Large intestine (tissue), 3 donors: ENCODE measurements at regions not wholly inside any gene's neighbourhood (a gene's known extent, or its start where the extent isn't known, plus 50 kb on each side); places are given as distances from the start of the nearest gene placed in this dataset.
"Not testable (repeated sequence)": the region's sequence is repeated elsewhere in the genome, so short reads cannot be mapped to it uniquely, and the experiment has no call there.

Experiments
- DNase-seq, 2 donors: peaks; one replicate each; pipeline versions ENCODE4 v3.0.0 to v3.0.0-alpha.2; 2013
- H3K27ac ChIP-seq: one replicate; pipeline ENCODE4 v1.5.1; 2013; ENCODE audit warnings: low read length
- H3K27me3 ChIP-seq: 2 replicates; pipeline ENCODE4 v1.6.1; 2013; ENCODE audit warnings: low read length; ENCODE audit not compliant: control insufficient read depth, insufficient read depth
- H3K36me3 ChIP-seq: 2 replicates; pipeline ENCODE4 v1.6.1; 2013; ENCODE audit warnings: low read length; ENCODE audit not compliant: control insufficient read depth, insufficient read depth
- H3K4me1 ChIP-seq: one replicate; pipeline ENCODE4 v1.6.1; 2013; ENCODE audit warnings: low read length; ENCODE audit not compliant: control insufficient read depth, insufficient read depth
- H3K4me3 ChIP-seq: one replicate; pipeline ENCODE4 v1.5.1; 2013; ENCODE audit warnings: low read length
- H3K9me3 ChIP-seq: one replicate; pipeline ENCODE4 v1.6.1; 2013; ENCODE audit warnings: mild to moderate bottlenecking, low read depth, low read length, moderate library complexity; ENCODE audit not compliant: control insufficient read depth
- WGBS: methylation state at CpG from one replicate; pipeline ENCODE4 v1.1.5; 2013; ENCODE audit warnings: low lambda C conversion rate; ENCODE audit not compliant: insufficient coverage; 5-methylcytosine and 5-hydroxymethylcytosine counted together

GRCh38 chr15:29986946-29987345 is 95.8 kb upstream of the GOLGA8J start:
- no peaks in the 10 kb centered on the region for H3K9me3 ChIP-seq
- DNase-seq, result no peak
- H3K27me3 ChIP-seq, result peaks cover 5% of the 10 kb centered on the region
- no CpG with 5 or more reads among the region's 2 CpGs for WGBS
- no peak overlapping the region for H3K4me3 ChIP-seq
- no peaks in the 10 kb centered on the region for H3K36me3 ChIP-seq
- no peak overlapping the region for H3K27ac ChIP-seq
- H3K4me1 ChIP-seq, result no peaks in the 10 kb centered on the region

GRCh38 chr15:29978411-29979382 is 104.1 kb upstream of the GOLGA8J start:
- no peaks in the 10 kb centered on the region for H3K36me3 ChIP-seq
- DNase-seq, result no peak
- H3K9me3 ChIP-seq, result peaks cover 3% of the 10 kb centered on the region
- H3K27me3 ChIP-seq, result no peaks in the 10 kb centered on the region
- H3K4me3 ChIP-seq, result no peak overlapping the region
- 81% methylated on average over 7 of the region's 8 CpGs for WGBS
- no peaks in the 10 kb centered on the region for H3K4me1 ChIP-seq
- no peak overlapping the region for H3K27ac ChIP-seq

GRCh38 chr15:29974056-29974455 is 108.7 kb upstream of the GOLGA8J start:
- not testable (repeated sequence) for DNase-seq, H3K4me1 ChIP-seq, H3K9me3 ChIP-seq, H3K27ac ChIP-seq, H3K4me3 ChIP-seq, H3K36me3 ChIP-seq
- WGBS, result 83% methylated on average over 1 of the region's 4 CpGs
- peaks cover 22% of the 10 kb centered on the region for H3K27me3 ChIP-seq

GRCh38 chr15:29972051-29972450 is 110.7 kb upstream of the GOLGA8J start:
- H3K4me1 ChIP-seq, result no peaks in the 10 kb centered on the region
- H3K27ac ChIP-seq, result no peak overlapping the region
- no peaks in the 10 kb centered on the region for H3K9me3 ChIP-seq
- DNase-seq, result no peak
- no peak overlapping the region for H3K4me3 ChIP-seq
- no CpG with 5 or more reads among the region's 2 CpGs for WGBS
- H3K27me3 ChIP-seq, result peaks cover 37% of the 10 kb centered on the region
- no peaks in the 10 kb centered on the region for H3K36me3 ChIP-seq

- Histone ChIP-seq H3K27ac (no peak overlapping the region), H3K27me3 (peaks cover 41% of the 10 kb centered on the region), H3K4me3 (no peak overlapping the region), H3K9me3 (no peaks in the 10 kb centered on the region), H3K36me3 (no peaks in the 10 kb centered on the region), H3K4me1 (no peaks in the 10 kb centered on the region)
- DNase-seq, result no peak
- WGBS, result no CpG with 5 or more reads among the region's 1 CpG
These were observed 112.4 kb upstream of the GOLGA8J start for GRCh38 chr15:29970402-29970695.

GRCh38 chr15:29969562-29970401 is 113.0 kb upstream of the GOLGA8J start:
- DNase-seq, result no peak
- no peaks in the 10 kb centered on the region for H3K4me1 ChIP-seq
- no peak overlapping the region for H3K27ac ChIP-seq
- H3K4me3 ChIP-seq, result no peak overlapping the region
- H3K27me3 ChIP-seq, result peaks cover 41% of the 10 kb centered on the region
- 89% methylated on average over 5 of the region's 10 CpGs for WGBS
- H3K9me3 ChIP-seq, result no peaks in the 10 kb centered on the region
- H3K36me3 ChIP-seq, result no peaks in the 10 kb centered on the region

- peaks cover 41% of the 10 kb centered on the region for H3K27me3 ChIP-seq
- no peak overlapping the region for H3K27ac ChIP-seq
- H3K36me3 ChIP-seq, result no peaks in the 10 kb centered on the region
- H3K4me3 ChIP-seq, result no peak overlapping the region
- H3K4me1 ChIP-seq, result no peaks in the 10 kb centered on the region
- 50% methylated on average over 8 of the region's 69 CpGs for WGBS
- H3K9me3 ChIP-seq, result no peaks in the 10 kb centered on the region
- DNase-seq, result no peak
These were observed 113.7 kb upstream of the GOLGA8J start for GRCh38 chr15:29968895-29969561.

GRCh38 chr15:29968099-29968894 is 114.5 kb upstream of the GOLGA8J start:
- Histone ChIP-seq H3K27ac (no peak overlapping the region), H3K36me3 (no peaks in the 10 kb centered on the region), H3K4me1 (no peaks in the 10 kb centered on the region), H3K9me3 (no peaks in the 10 kb centered on the region), H3K4me3 (no peak overlapping the region), H3K27me3 (peaks cover 41% of the 10 kb centered on the region)
- 58% methylated on average over 2 of the region's 91 CpGs for WGBS
- DNase-seq, result peak in 1 of 2 donors; percentile 31

GRCh38 chr15:29962407-29962806 is 120.3 kb upstream of the GOLGA8J start:
- Histone ChIP-seq H3K27ac (no peak overlapping the region), H3K27me3 (peaks cover 8% of the 10 kb centered on the region), H3K9me3 (no peaks in the 10 kb centered on the region), H3K36me3 (no peaks in the 10 kb centered on the region), H3K4me1 (no peaks in the 10 kb centered on the region), H3K4me3 (no peak overlapping the region)
- WGBS, result no CpG with 5 or more reads among the region's 1 CpG
- no peak for DNase-seq
